ENCODE measurements at regions not wholly inside any gene's neighbourhood (a gene's known extent, or its start where the extent isn't known, plus 50 kb on each side); places are given as distances from the start of the nearest gene placed in this dataset.

DNA sequence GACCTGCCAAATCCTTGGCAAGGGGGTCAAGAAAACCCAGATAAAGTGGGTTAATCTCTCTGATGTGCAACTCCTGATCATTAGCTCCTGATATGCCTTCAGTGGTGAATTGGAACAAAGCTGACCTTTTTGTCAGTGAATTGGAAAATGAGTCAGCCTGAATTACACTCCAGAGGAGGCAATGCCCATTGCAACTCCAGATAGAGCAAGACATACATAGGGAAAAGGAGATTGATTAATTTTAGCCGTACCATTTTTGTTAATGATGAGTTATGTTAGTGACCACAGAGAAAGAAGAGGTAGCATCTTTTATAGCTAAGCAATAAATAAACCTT is 195.2 kb upstream of the CADPS start:
- TF ChIP-seq, protein P1, sequence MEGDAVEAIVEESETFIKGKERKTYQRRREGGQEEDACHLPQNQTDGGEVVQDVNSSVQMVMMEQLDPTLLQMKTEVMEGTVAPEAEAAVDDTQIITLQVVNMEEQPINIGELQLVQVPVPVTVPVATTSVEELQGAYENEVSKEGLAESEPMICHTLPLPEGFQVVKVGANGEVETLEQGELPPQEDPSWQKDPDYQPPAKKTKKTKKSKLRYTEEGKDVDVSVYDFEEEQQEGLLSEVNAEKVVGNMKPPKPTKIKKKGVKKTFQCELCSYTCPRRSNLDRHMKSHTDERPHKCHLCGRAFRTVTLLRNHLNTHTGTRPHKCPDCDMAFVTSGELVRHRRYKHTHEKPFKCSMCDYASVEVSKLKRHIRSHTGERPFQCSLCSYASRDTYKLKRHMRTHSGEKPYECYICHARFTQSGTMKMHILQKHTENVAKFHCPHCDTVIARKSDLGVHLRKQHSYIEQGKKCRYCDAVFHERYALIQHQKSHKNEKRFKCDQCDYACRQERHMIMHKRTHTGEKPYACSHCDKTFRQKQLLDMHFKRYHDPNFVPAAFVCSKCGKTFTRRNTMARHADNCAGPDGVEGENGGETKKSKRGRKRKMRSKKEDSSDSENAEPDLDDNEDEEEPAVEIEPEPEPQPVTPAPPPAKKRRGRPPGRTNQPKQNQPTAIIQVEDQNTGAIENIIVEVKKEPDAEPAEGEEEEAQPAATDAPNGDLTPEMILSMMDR (IDR thresholded peaks at IDR 0.05; ENCODE audit: poor library complexity): no peak
- TF ChIP-seq EZH2phosphoT487 (IDR thresholded peaks at IDR 0.05; ENCODE audit: low read depth, severe bottlenecking, unreplicated experiment): no peak
- TF ChIP-seq EZH2 (IDR thresholded peaks at IDR 0.05; ENCODE audit: borderline replicate concordance): no peak

Data from hepatocyte (in vitro differentiated cells).